ENCODE measurements at regions not wholly inside any gene's neighbourhood (a gene's known extent, or its start where the extent isn't known, plus 50 kb on each side); places are given as distances from the start of the nearest gene placed in this dataset.
"Not testable (repeated sequence)": the region's sequence is repeated elsewhere in the genome, so short reads cannot be mapped to it uniquely, and the experiment has no call there.

DNA sequence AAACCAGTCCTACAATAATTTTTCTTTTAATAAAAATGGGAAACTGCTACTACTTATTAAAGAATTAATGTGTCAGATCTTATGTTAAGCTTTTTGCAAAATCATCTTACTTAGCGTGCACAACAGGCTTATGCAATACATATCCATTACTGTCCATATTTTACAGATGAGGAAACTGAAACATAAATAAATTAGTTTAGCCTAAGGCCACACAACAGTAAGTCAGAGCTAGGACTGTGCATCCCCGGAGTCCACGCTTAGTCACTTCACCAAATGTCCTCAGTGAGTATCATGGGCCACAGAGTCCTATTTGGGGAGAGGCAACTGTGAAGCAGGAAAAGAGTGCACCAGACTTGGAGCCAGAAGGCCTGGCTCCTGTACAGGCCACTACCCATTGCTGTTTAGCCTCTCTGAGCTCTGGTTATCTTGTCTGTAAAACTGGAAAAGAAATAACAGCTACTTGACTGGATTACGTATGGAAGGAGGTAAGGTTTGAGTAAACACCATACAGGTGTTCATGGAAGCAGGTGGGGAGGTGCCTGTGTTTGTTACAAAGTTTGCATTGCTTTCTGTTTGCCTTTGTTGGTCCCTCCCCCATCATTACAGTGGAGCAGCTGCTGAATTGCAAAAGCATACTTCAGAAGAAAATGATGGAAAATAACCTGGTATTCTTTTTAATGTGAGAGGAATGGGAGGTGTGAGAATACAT lies 192.8 kb downstream of the FCRL5 start:
- POLR2A ChIA-PET (ENCODE audit: low non-redundant PET), result no interaction called here
- CTCF ChIA-PET, result interaction anchor here (0.6 kb wide), 2 partner anchors 24 to 379 kb away, joined by 3 to 4 read pairs; no protein-coding TSS in a partner anchor
- no peak for DNase-seq (ENCODE audit: low spot score)
- TF ChIP-seq, protein P1, sequence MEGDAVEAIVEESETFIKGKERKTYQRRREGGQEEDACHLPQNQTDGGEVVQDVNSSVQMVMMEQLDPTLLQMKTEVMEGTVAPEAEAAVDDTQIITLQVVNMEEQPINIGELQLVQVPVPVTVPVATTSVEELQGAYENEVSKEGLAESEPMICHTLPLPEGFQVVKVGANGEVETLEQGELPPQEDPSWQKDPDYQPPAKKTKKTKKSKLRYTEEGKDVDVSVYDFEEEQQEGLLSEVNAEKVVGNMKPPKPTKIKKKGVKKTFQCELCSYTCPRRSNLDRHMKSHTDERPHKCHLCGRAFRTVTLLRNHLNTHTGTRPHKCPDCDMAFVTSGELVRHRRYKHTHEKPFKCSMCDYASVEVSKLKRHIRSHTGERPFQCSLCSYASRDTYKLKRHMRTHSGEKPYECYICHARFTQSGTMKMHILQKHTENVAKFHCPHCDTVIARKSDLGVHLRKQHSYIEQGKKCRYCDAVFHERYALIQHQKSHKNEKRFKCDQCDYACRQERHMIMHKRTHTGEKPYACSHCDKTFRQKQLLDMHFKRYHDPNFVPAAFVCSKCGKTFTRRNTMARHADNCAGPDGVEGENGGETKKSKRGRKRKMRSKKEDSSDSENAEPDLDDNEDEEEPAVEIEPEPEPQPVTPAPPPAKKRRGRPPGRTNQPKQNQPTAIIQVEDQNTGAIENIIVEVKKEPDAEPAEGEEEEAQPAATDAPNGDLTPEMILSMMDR (conservative IDR thresholded peaks at IDR 0.05; ENCODE audit: low read depth), result no peak
- H3K27ac ChIP-seq, result no peak overlapping the region

DNA sequence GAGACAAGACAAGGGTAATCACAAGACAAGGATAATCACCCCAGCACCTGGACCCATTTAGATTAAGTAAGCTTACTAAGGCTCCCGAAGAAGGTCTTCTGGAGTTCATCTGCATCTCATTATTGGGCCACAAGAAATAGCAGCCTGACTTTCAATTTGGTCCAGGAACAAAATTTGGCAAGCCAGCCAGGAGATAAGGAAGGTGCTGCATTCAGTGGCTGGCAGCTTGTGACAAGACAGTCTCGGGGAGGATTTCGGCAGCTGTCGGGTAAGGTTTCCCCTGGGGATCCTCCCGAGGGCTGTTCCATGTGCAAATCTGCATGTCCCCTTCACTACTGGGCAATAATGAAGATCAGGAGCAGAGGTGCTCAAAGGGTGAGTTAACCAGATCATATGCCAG lies 195.2 kb downstream of the FCRL5 start:
- ChIA-PET POLR2A (ENCODE audit: low non-redundant PET) (no interaction called here), CTCF (no interaction called here)
- no peak for DNase-seq (ENCODE audit: low spot score)
- no peak overlapping the region for H3K27ac ChIP-seq
- TF ChIP-seq, protein P1 (conservative IDR thresholded peaks at IDR 0.05; ENCODE audit: low read depth), result no peak

DNA sequence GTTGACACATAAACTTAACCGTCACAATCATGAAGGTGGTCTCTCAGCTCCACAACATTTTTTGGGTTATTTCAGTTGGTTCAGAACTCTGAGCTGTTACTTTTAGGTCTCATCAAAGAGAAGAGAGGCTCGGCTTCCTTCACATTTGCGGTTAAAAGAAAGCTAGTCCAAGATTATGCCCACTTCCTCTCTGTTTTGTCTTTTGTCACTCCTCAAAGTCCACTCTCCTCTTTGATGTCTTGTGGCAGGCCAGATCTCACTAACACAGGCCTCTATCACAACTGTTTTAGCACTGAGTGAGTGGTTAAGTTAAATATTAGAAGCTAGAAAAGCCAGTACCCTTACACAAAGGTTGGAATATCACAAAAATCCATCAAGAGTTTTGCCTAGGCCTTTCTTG lies 195.7 kb downstream of the FCRL5 start:
- no peak for DNase-seq (ENCODE audit: low spot score)
- ChIA-PET CTCF (no interaction called here), POLR2A (ENCODE audit: low non-redundant PET) (no interaction called here)
- no peak overlapping the region for H3K27ac ChIP-seq
- TF ChIP-seq, protein P1 (conservative IDR thresholded peaks at IDR 0.05; ENCODE audit: low read depth), result no peak

DNA sequence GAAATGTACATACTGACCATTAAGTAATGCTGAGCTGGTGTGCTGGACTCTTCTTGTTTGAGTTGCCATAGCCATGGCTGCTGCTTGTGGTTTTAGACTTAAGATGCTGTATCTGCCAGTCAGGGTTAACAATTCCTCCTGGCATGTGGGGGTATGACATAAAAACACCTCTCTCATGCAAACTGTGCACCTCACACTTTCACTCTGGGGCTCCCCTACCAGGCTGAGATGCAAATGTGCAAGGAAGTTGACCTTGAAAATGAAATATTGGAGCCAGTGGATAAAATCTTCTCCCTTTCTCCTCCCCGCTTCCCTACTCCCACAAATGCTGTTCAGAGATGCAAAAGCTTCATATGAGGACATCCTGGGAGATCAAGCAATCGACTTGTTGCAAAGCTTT lies 198.8 kb downstream of the FCRL5 start:
- TF ChIP-seq, protein P1 (conservative IDR thresholded peaks at IDR 0.05; ENCODE audit: low read depth), result no peak
- no peak overlapping the region for H3K27ac ChIP-seq
- POLR2A ChIA-PET (ENCODE audit: low non-redundant PET), result no interaction called here
- CTCF ChIA-PET, result interaction anchor here (1.4 kb wide), 1 partner anchor 10 kb away, joined by 3 read pairs; no protein-coding TSS in a partner anchor
- no peak for DNase-seq (ENCODE audit: low spot score)

DNA sequence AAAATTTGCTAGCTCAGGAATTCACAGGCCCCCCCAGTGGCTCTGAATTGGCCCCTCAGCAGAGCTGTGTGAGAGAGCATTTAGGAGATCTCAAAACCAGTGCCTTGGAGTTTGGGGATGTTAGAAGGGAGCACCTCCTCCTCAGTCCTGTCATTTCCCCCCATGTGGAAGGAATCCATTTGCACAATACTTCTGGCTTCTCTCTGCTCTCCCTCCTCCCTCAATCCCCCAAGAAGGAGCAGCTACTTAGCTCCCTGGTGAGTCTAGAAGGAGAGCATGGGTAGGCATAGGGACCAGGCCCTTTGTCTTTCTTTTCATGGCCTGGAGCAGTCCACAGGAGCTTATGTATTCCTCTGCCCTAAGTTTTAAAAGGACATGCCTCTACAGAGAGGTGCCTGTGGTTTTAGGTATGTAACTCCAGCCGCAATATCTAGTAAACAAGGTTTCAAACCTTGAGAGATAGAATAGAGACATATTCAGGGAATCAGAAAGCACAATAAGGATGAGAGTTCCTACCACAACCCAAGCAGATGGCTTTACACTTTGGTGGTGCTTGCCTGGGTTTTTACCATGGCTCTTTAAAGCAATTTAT lies 199.4 kb downstream of the FCRL5 start:
- ChIA-PET CTCF (interaction anchor here (1.4 kb wide), 1 partner anchor 10 kb away, joined by 3 read pairs; no protein-coding TSS in a partner anchor), POLR2A (ENCODE audit: low non-redundant PET) (no interaction called here)
- H3K27ac ChIP-seq, result no peak overlapping the region
- TF ChIP-seq, protein P1 (conservative IDR thresholded peaks at IDR 0.05; ENCODE audit: low read depth), result no peak
- DNase-seq (ENCODE audit: low spot score), result no peak

DNA sequence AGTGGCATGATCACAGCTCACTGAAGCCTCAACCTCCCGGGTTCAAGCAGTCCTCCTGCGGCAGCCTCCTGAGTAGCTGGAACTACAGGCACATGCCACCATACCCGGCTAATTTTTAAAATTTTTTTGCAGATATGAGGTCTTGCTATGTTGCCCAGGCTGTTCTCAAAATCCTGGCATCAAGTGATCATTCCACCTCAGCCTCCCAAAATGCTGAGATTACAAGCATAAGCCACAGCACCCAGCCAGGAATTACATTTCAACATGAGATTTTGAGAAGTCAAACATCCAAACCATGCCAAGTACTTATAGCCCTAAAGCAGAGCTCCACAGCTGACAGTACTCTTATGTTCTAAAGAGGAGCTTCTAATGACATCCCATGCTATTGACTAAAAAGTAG lies 200.1 kb downstream of the FCRL5 start:
- H3K27ac ChIP-seq, result no peak overlapping the region
- ChIA-PET CTCF (interaction anchor here (1.4 kb wide), 1 partner anchor 11 kb away, joined by 3 read pairs; no protein-coding TSS in a partner anchor), POLR2A (ENCODE audit: low non-redundant PET) (no interaction called here)
- TF ChIP-seq, protein P1 (conservative IDR thresholded peaks at IDR 0.05; ENCODE audit: low read depth), result no peak
- no peak for DNase-seq (ENCODE audit: low spot score)

DNA sequence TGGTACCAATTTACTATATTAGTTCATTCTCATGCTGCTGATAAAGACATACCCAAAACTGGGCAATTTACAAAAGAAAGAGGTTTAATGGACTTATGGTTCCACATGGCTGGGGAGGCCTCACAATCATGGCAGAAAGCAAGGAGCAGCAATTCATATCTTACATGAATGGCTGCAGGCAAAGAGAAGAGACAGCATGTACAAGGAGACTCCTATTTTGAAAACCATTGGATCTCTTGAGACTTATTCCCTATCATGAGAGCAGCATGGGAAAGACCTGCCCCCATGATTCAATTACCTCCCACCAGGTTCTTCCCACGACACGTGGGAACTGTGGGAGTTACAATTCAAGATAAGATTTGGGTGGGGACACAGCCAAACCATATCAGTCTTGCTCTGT lies 200.5 kb downstream of the FCRL5 start:
- H3K27ac ChIP-seq; DNase-seq (ENCODE audit: low spot score); CTCF ChIA-PET; POLR2A ChIA-PET (ENCODE audit: low non-redundant PET): not testable (repeated sequence)

All from RWPE1 (cell line).